Parathyroid adenoma (tissue), 2 donors: ENCODE measurements at regions not wholly inside any gene's neighbourhood (a gene's known extent, or its start where the extent isn't known, plus 50 kb on each side); places are given as distances from the start of the nearest gene placed in this dataset.

Source experiments
- H2AFZ ChIP-seq: fragments of 300-600 bp; sonication (generic); one replicate; pipeline ENCODE4 v1.7.0; 2017; ENCODE audit warnings: antibody characterized with exemption, mild to moderate bottlenecking
- H3K27ac ChIP-seq: fragments of 300-600 bp; sonication (generic); one replicate; pipeline ENCODE4 v1.7.0; 2017
- H3K27me3 ChIP-seq: fragments of 300-600 bp; sonication (generic); one replicate; pipeline ENCODE4 v1.7.0; 2017; ENCODE audit warnings: low read length; ENCODE audit not compliant: control insufficient read depth, insufficient read depth
- H3K36me3 ChIP-seq: fragments of 300-600 bp; sonication (generic); one replicate; pipeline ENCODE4 v1.7.0; 2017; ENCODE audit warnings: low read length; ENCODE audit not compliant: control insufficient read depth, insufficient read depth
- H3K4me1 ChIP-seq: fragments of 300-600 bp; sonication (generic); one replicate; pipeline ENCODE4 v1.7.0; 2017; ENCODE audit warnings: control low read depth
- H3K4me2 ChIP-seq: fragments of 300-600 bp; sonication (generic); one replicate; pipeline ENCODE4 v1.7.0; 2017; ENCODE audit warnings: low read length
- H3K4me3 ChIP-seq: fragments of 300-600 bp; sonication (generic); one replicate; pipeline ENCODE4 v1.7.0; 2017; ENCODE audit warnings: low read depth, low read length
- H3K79me2 ChIP-seq: fragments of 300-600 bp; sonication (generic); one replicate; pipeline ENCODE4 v1.7.0; 2017; ENCODE audit warnings: control low read depth
- H3K9ac ChIP-seq: fragments of 300-600 bp; sonication (generic); one replicate; pipeline ENCODE4 v1.7.0; 2017; ENCODE audit warnings: mild to moderate bottlenecking
- H3K9me3 ChIP-seq: fragments of 300-600 bp; sonication (generic); one replicate; pipeline ENCODE4 v1.7.0; 2017; ENCODE audit warnings: low read length; ENCODE audit not compliant: control insufficient read depth
- CTCF ChIP-seq: fragments of 300-600 bp; sonication (generic); IDR thresholded peaks from one replicate; pipeline ENCODE4 v1.7.0; 2017; ENCODE audit warnings: antibody characterized with exemption, mild to moderate bottlenecking
- donor health status: primary hyperparathyroidism.

- Histone ChIP-seq H3K27me3 (no peaks in the 10 kb centered on the region), H3K4me1 (no peaks in the 10 kb centered on the region), H3K27ac (no peak overlapping the region), H3K9ac (no peak overlapping the region), H3K4me2 (no peak overlapping the region), H3K9me3 (no peaks in the 10 kb centered on the region), H3K4me3 (no peak overlapping the region), H3K79me2 (no peaks in the 10 kb centered on the region), H2AFZ (no peak overlapping the region), H3K36me3 (no peaks in the 10 kb centered on the region)
- no peak for TF ChIP-seq CTCF
These were observed 171.9 kb upstream of the BRINP3 start for GRCh38 chr1:190649553-190649952.

- Histone ChIP-seq H3K9me3 (no peaks in the 10 kb centered on the region), H3K27me3 (no peaks in the 10 kb centered on the region), H3K4me1 (no peaks in the 10 kb centered on the region), H3K79me2 (no peaks in the 10 kb centered on the region), H3K4me2 (no peak overlapping the region), H3K36me3 (no peaks in the 10 kb centered on the region), H2AFZ (no peak overlapping the region), H3K27ac (no peak overlapping the region), H3K4me3 (no peak overlapping the region), H3K9ac (no peak overlapping the region)
- no peak for TF ChIP-seq CTCF
These were observed 181.2 kb upstream of the BRINP3 start for GRCh38 chr1:190658907-190659306.

GRCh38 chr1:190663962-190664361 is 186.3 kb upstream of the BRINP3 start:
- H3K9ac ChIP-seq = no peak overlapping the region
- no peaks in the 10 kb centered on the region for H3K79me2 ChIP-seq
- H2AFZ ChIP-seq = no peak overlapping the region
- H3K4me1 ChIP-seq = no peaks in the 10 kb centered on the region
- no peak overlapping the region for H3K4me3 ChIP-seq
- H3K9me3 ChIP-seq = no peaks in the 10 kb centered on the region
- H3K27me3 ChIP-seq = no peaks in the 10 kb centered on the region
- no peaks in the 10 kb centered on the region for H3K36me3 ChIP-seq
- no peak overlapping the region for H3K27ac ChIP-seq
- no peak for TF ChIP-seq CTCF
- H3K4me2 ChIP-seq = no peak overlapping the region

GRCh38 chr1:190665045-190665444 is 187.4 kb upstream of the BRINP3 start:
- TF ChIP-seq CTCF = no peak
- H3K36me3 ChIP-seq = no peaks in the 10 kb centered on the region
- no peak overlapping the region for H3K27ac ChIP-seq
- H3K4me1 ChIP-seq = no peaks in the 10 kb centered on the region
- H3K9me3 ChIP-seq = no peaks in the 10 kb centered on the region
- no peak overlapping the region for H3K9ac ChIP-seq
- H3K27me3 ChIP-seq = no peaks in the 10 kb centered on the region
- H2AFZ ChIP-seq = no peak overlapping the region
- no peak overlapping the region for H3K4me2 ChIP-seq
- no peaks in the 10 kb centered on the region for H3K79me2 ChIP-seq
- H3K4me3 ChIP-seq = no peak overlapping the region

GRCh38 chr1:190667914-190668313 is 190.2 kb upstream of the BRINP3 start:
- Histone ChIP-seq H3K27ac (no peak overlapping the region), H3K36me3 (no peaks in the 10 kb centered on the region), H2AFZ (no peak overlapping the region), H3K4me2 (no peak overlapping the region), H3K4me1 (no peaks in the 10 kb centered on the region), H3K9ac (no peak overlapping the region), H3K9me3 (no peaks in the 10 kb centered on the region), H3K27me3 (no peaks in the 10 kb centered on the region), H3K79me2 (no peaks in the 10 kb centered on the region), H3K4me3 (no peak overlapping the region)
- no peak for TF ChIP-seq CTCF
